IMR-90 (cell line): ENCODE measurements at regions not wholly inside any gene's neighbourhood (a gene's known extent, or its start where the extent isn't known, plus 50 kb on each side); places are given as distances from the start of the nearest gene placed in this dataset.

ENCODE experiments used
- ATAC-seq: fragments of 200-7000 bp; cut with Tn5 transposase; 2 replicates; pipeline ENCODE4 v1.9.1; 2020; ENCODE audit warnings: low read depth, mild to moderate bottlenecking, moderate library complexity
- BruUV-seq: library from RNA; stranded (reverse); fragments of 400-500 nt; replicated peaks from 2 replicates; lab custom pipeline; 2021; lab: Mats Ljungman, UMichigan
- CTCF ChIA-PET: fragments of 300-600 bp; formaldehyde crosslinking; extraction: SDS; loops from one replicate; lab custom pipeline; 2021; ENCODE audit warnings: antibody characterized with exemption; lab: Yijun Ruan, JAX
- POLR2A ChIA-PET: fragments of 300-600 bp; sonication (Branson Sonifier 250); formaldehyde crosslinking; loops from one replicate; lab custom pipeline; 2022; ENCODE audit warnings: antibody characterized with exemption; ENCODE audit not compliant: unreplicated experiment; lab: Charles Lee
- DNase-seq: peaks from one replicate; pipeline ENCODE4 v3.0.0; 2013
- H2AFZ ChIP-seq: replicated peaks from 2 replicates; pipeline ENCODE3; 2013; ENCODE audit warnings: low read length, mild to moderate bottlenecking; ENCODE audit not compliant: poor library complexity
- H2AK5ac ChIP-seq: 2 replicates; pipeline ENCODE4 v1.6.1; 2013; ENCODE audit warnings: low read depth, low read length, inconsistent platforms
- H2AK9ac ChIP-seq: replicated peaks from 2 replicates; pipeline ENCODE3; 2013; ENCODE audit warnings: mild to moderate bottlenecking, low read depth, low read length, moderate library complexity; ENCODE audit not compliant: poor library complexity
- H2BK120ac ChIP-seq: 2 replicates; pipeline ENCODE4 v1.6.1; 2013; ENCODE audit warnings: low read depth, low read length, inconsistent platforms
- H2BK15ac ChIP-seq: 3 replicates; pipeline ENCODE4 v1.6.1; 2013; ENCODE audit warnings: low read depth, low read length, inconsistent platforms
- H2BK20ac ChIP-seq: 2 replicates; pipeline ENCODE4 v1.6.1; 2013; ENCODE audit warnings: low read depth, mild to moderate bottlenecking, inconsistent platforms, low read length, moderate library complexity
- H2BK5ac ChIP-seq: 2 replicates; pipeline ENCODE4 v1.6.1; 2013; ENCODE audit warnings: mild to moderate bottlenecking, low read depth, low read length, inconsistent platforms; ENCODE audit not compliant: poor library complexity, severe bottlenecking
- H3K14ac ChIP-seq: replicated peaks from 2 replicates; pipeline ENCODE4 v1.6.1; 2013; ENCODE audit warnings: low read depth, low read length, inconsistent platforms
- H3K18ac ChIP-seq: 2 replicates; pipeline ENCODE4 v1.6.1; 2013; ENCODE audit warnings: low read depth, low read length, control low read depth
- H3K23ac ChIP-seq: 2 replicates; pipeline ENCODE4 v1.6.1; 2013; ENCODE audit warnings: low read depth, low read length, inconsistent platforms
- H3K27ac ChIP-seq: 2 replicates; pipeline ENCODE4 v1.5.1; 2013; ENCODE audit warnings: mild to moderate bottlenecking, control low read depth, low read length; ENCODE audit not compliant: insufficient read depth
- H3K27me3 ChIP-seq: 2 replicates; pipeline ENCODE4 v1.6.1; 2013; ENCODE audit warnings: low read length; ENCODE audit not compliant: control insufficient read depth, insufficient read depth
- H3K36me3 ChIP-seq: 2 replicates; pipeline ENCODE4 v1.6.1; 2013; ENCODE audit warnings: low read length, mixed read lengths; ENCODE audit not compliant: control insufficient read depth, insufficient read depth
- H3K4ac ChIP-seq: 2 replicates; pipeline ENCODE4 v1.6.1; 2013; ENCODE audit warnings: low read depth, low read length, inconsistent platforms
- H3K4me1 ChIP-seq: 2 replicates; pipeline ENCODE4 v1.6.1; 2013; ENCODE audit warnings: low read length, mixed read lengths; ENCODE audit not compliant: control insufficient read depth, insufficient read depth
- H3K4me2 ChIP-seq: 2 replicates; pipeline ENCODE4 v1.6.1; 2013; ENCODE audit warnings: low read depth, mild to moderate bottlenecking, control low read depth, low read length, moderate library complexity
- H3K4me3 ChIP-seq: 2 replicates; pipeline ENCODE4 v1.5.1; 2013; ENCODE audit warnings: low read depth, mild to moderate bottlenecking, control low read depth, low read length, moderate library complexity; ENCODE audit not compliant: insufficient read depth
- H3K56ac ChIP-seq: 2 replicates; pipeline ENCODE4 v1.6.1; 2013; ENCODE audit warnings: low read length, inconsistent platforms; ENCODE audit not compliant: insufficient read depth; ENCODE audit errors: extremely low read depth
- H3K79me1 ChIP-seq, 2 experiments: 2 replicates each; pipeline ENCODE4 v1.6.1; 2013; ENCODE audit warnings: low read length in 2 of 2, inconsistent platforms in 1 of 2, low read depth in 1 of 2
- H3K9ac ChIP-seq: 2 replicates; pipeline ENCODE4 v1.6.1; 2013; ENCODE audit warnings: low read depth, low read length, control low read depth
- H3K9me1 ChIP-seq: 2 replicates; pipeline ENCODE4 v1.6.1; 2013; ENCODE audit warnings: low read length, inconsistent platforms; ENCODE audit not compliant: insufficient read depth
- H3K9me3 ChIP-seq: 2 replicates; pipeline ENCODE4 v1.6.1; 2013; ENCODE audit warnings: low read length; ENCODE audit not compliant: control insufficient read depth, insufficient read depth
- H4K20me1 ChIP-seq: 2 replicates; pipeline ENCODE4 v1.6.1; 2013; ENCODE audit warnings: low read length, inconsistent platforms; ENCODE audit not compliant: insufficient read depth
- H4K5ac ChIP-seq: 2 replicates; pipeline ENCODE4 v1.6.1; 2013; ENCODE audit warnings: mild to moderate bottlenecking, low read depth, low read length, control low read depth
- H4K8ac ChIP-seq, 2 experiments: 2 replicates each; pipeline ENCODE4 v1.6.1; 2013; ENCODE audit warnings: low read depth in 2 of 2, low read length in 2 of 2, control low read depth in 1 of 2, inconsistent platforms in 1 of 2
- H4K91ac ChIP-seq: 2 replicates; pipeline ENCODE4 v1.6.1; 2013; ENCODE audit warnings: low read depth, low read length, inconsistent platforms; ENCODE audit not compliant: insufficient read depth
- CEBPB ChIP-seq: IDR thresholded peaks from 2 replicates; pipeline ENCODE4 v1.6.1; 2012; ENCODE audit warnings: low read depth, low read length, improper control_type of control experiment
- CHD1 ChIP-seq: IDR thresholded peaks from 2 replicates; pipeline ENCODE4 v1.6.1; 2012; ENCODE audit warnings: low read depth, low read length, improper control_type of control experiment
- CTCF ChIP-seq: conservative IDR thresholded peaks from 2 replicates; pipeline ENCODE4 v1.5.1; 2012; ENCODE audit warnings: mild to moderate bottlenecking, low read depth, low read length, improper control_type of control experiment
- ELK1 ChIP-seq: fragments of 150-350 bp; IDR thresholded peaks from 2 replicates; pipeline ENCODE4 v1.6.1; 2016; ENCODE audit warnings: low read depth, mild to moderate bottlenecking, low read length, moderate library complexity, borderline replicate concordance
- FOS ChIP-seq: fragments of 150-350 bp; IDR thresholded peaks from 2 replicates; pipeline ENCODE4 v1.6.1; 2016; ENCODE audit warnings: low read depth, low read length
- MAFK ChIP-seq: IDR thresholded peaks from 2 replicates; pipeline ENCODE4 v1.6.1; 2012; ENCODE audit warnings: low read depth, low read length, improper control_type of control experiment
- MAZ ChIP-seq: IDR thresholded peaks from 2 replicates; pipeline ENCODE4 v1.6.1; 2012; ENCODE audit warnings: low read depth, mild to moderate bottlenecking, low read length, improper control_type of control experiment, moderate library complexity, borderline replicate concordance
- MXI1 ChIP-seq: IDR thresholded peaks from 2 replicates; pipeline ENCODE4 v1.6.1; 2012; ENCODE audit warnings: low read depth, mild to moderate bottlenecking, low read length, moderate library complexity, borderline replicate concordance
- NFE2L2 ChIP-seq: fragments of 150-350 bp; IDR thresholded peaks from 2 replicates; pipeline ENCODE4 v1.6.1; 2016; ENCODE audit warnings: low read depth, mild to moderate bottlenecking, low read length
- POLR2A ChIP-seq: IDR thresholded peaks from 2 replicates; pipeline ENCODE4 v1.6.1; 2012; ENCODE audit warnings: mild to moderate bottlenecking, low read depth, low read length
- RAD21 ChIP-seq: IDR thresholded peaks from 2 replicates; pipeline ENCODE4 v1.6.1; 2012; ENCODE audit warnings: low read length, improper control_type of control experiment
- RCOR1 ChIP-seq: IDR thresholded peaks from 2 replicates; pipeline ENCODE4 v1.6.1; 2012; ENCODE audit warnings: mild to moderate bottlenecking, low read length, improper control_type of control experiment; ENCODE audit not compliant: insufficient replicate concordance
- RFX5 ChIP-seq: IDR thresholded peaks from 2 replicates; pipeline ENCODE4 v1.8.0; 2012; ENCODE audit warnings: low read depth, mild to moderate bottlenecking, low read length, moderate library complexity
- SMC3 ChIP-seq: fragments of 150-350 bp; IDR thresholded peaks from 2 replicates; pipeline ENCODE4 v1.6.1; 2016; ENCODE audit warnings: low read depth, mild to moderate bottlenecking, antibody characterized with exemption, low read length, moderate library complexity
- USF2 ChIP-seq: fragments of 150-350 bp; IDR thresholded peaks from 2 replicates; pipeline ENCODE4 v1.6.1; 2017; ENCODE audit warnings: mild to moderate bottlenecking, antibody characterized with exemption, low read length, low read depth
- WGBS, 2 experiments: methylation state at CpG; one replicate each; pipeline versions ENCODE4 v1.1.5 to v1.1.7; 2013; ENCODE audit warnings: missing lambda C conversion rate in 2 of 2; ENCODE audit not compliant: insufficient read length in 1 of 2; ENCODE audit errors: extremely low coverage in 2 of 2; 5-methylcytosine and 5-hydroxymethylcytosine counted together
- dilution Hi-C: fragments of 300-500 bp; cut with HindIII; formaldehyde crosslinking; loops from one replicate; pipeline ENCODE4 v1.14.3; 2018; ENCODE audit warnings: low sequenced_read_pairs; ENCODE audit not compliant: unreplicated experiment
- in situ Hi-C: fragments of 300-500 bp; cut with MboI; formaldehyde crosslinking; loops from 3 replicates; pipeline ENCODE4 v1.14.3; 2019; ENCODE audit warnings: low sequenced_read_pairs, inconsistent platforms, mixed read lengths
- intact Hi-C: fragments of 100-400 bp; cut with micrococcal nuclease; formaldehyde crosslinking; loops from 2 replicates; pipeline ENCODE4 v1.10.0; 2022

GRCh38 chr9:90259311-90260246 is 383.0 kb downstream of the DIRAS2 start:
- Histone ChIP-seq H4K20me1 (no peaks in the 10 kb centered on the region), H3K9me3 (no peaks in the 10 kb centered on the region), H3K4me1 (no peaks in the 10 kb centered on the region), H3K9ac (no peak overlapping the region), H4K5ac (no peak overlapping the region), H3K4ac (no peak overlapping the region), H3K79me1 (no peaks in the 10 kb centered on the region), H3K27me3 (no peaks in the 10 kb centered on the region), H3K4me3 (no peak overlapping the region), H3K23ac (no peak overlapping the region), H3K18ac (no peak overlapping the region), H3K4me2 (no peak overlapping the region), H2BK120ac (no peak overlapping the region), H3K9me1 (no peaks in the 10 kb centered on the region), H2BK5ac (no peak overlapping the region), H4K8ac (no peak overlapping the region), H4K91ac (no peak overlapping the region), H3K56ac (no peak overlapping the region), H3K27ac (no peak overlapping the region), H2BK15ac (no peak overlapping the region), H2BK20ac (no peak overlapping the region), H3K36me3 (no peaks in the 10 kb centered on the region), H2AFZ (no peak overlapping the region), H3K14ac (no peak overlapping the region), H2AK9ac (no peak overlapping the region), H2AK5ac (no peak overlapping the region)
- ChIA-PET CTCF (interaction anchor here (0.5 kb wide), 1 partner anchor 12 kb away, joined by 3 read pairs; no protein-coding TSS in a partner anchor), POLR2A (no interaction called here)
- intact Hi-C loops, result no loop called here
- DNase-seq (no peak), ATAC-seq (no peak)
- dilution Hi-C loops, result no loop called here
- no CpG with 5 or more reads among the region's 7 CpGs for WGBS, 2 experiments
- BruUV-seq, result no TSS peak
- in situ Hi-C loops, result no loop called here
- TF ChIP-seq MAZ (no peak), CHD1 (no peak), CEBPB (no peak), RAD21 (no peak), RFX5 (no peak), SMC3 (no peak), FOS (no peak), MAFK (no peak), CTCF (no peak), RCOR1 (no peak), POLR2A (no peak), NFE2L2 (no peak), ELK1 (no peak), USF2 (no peak), MXI1 (no peak)
